Right lobe of liver (tissue), 6 donors: ENCODE measurements at regions not wholly inside any gene's neighbourhood (a gene's known extent, or its start where the extent isn't known, plus 50 kb on each side); places are given as distances from the start of the nearest gene placed in this dataset.

ENCODE experiments used
- ATAC-seq, 4 donors: fragments of 200-7000 bp; cut with Tn5 transposase; one replicate each; pipeline ENCODE4 v1.9.1; 2020; ENCODE audit warnings: mild to moderate bottlenecking in 4 of 4, moderate library complexity in 4 of 4
- DNase-seq, 3 donors: peaks; one replicate each; pipeline ENCODE4 v3.0.0-alpha.2; 2020
- H3K27ac ChIP-seq, 3 donors: fragments of 200-600 bp; one replicate each; pipeline ENCODE4 v1.8.0; 2022
- H3K27me3 ChIP-seq, 2 donors: fragments of 200-600 bp; one replicate each; pipeline ENCODE4 v1.8.0; 2022
- H3K36me3 ChIP-seq, 4 donors: fragments of 200-600 bp; sonication (generic) in 1 of 4; one replicate each; pipeline versions ENCODE4 v1.5.1 to v1.8.0; 2017 to 2022; ENCODE audit warnings: control low read depth in 1 of 4
- H3K4me1 ChIP-seq, 4 donors: fragments of 200-600 bp; sonication (generic) in 1 of 4; one replicate each; pipeline versions ENCODE4 v1.5.1 to v1.8.0; 2017 to 2022; ENCODE audit warnings: control low read depth in 1 of 4
- H3K4me3 ChIP-seq, 3 donors: fragments of 200-600 bp; one replicate each; pipeline ENCODE4 v1.8.0; 2022
- H3K9me3 ChIP-seq, 4 donors: fragments of 200-600 bp; sonication (generic) in 1 of 4; one replicate each; pipeline versions ENCODE4 v1.5.1 to v1.8.0; 2017 to 2022; ENCODE audit warnings: control low read depth in 1 of 4
- CTCF ChIP-seq, 4 donors: fragments of 200-600 bp in 3 of 4; fragments of 450-650 bp in 1 of 4; IDR thresholded peaks; one replicate each; pipeline versions ENCODE4 v1.5.1 to v1.8.0; 2016 to 2022; ENCODE audit warnings: antibody characterized with exemption in 4 of 4, mild to moderate bottlenecking in 2 of 4
- POLR2A ChIP-seq: fragments of 450-650 bp; IDR thresholded peaks from one replicate; pipeline ENCODE4 v1.6.1; 2017; ENCODE audit warnings: antibody characterized with exemption, mild to moderate bottlenecking
- WGBS: methylation state at CpG from one replicate; pipeline ENCODE4 v1.1.6; 2018; ENCODE audit warnings: low coverage, low lambda C conversion rate; ENCODE audit not compliant: insufficient coverage; ENCODE audit errors: missing lambda C conversion rate; 5-methylcytosine and 5-hydroxymethylcytosine counted together
- intact Hi-C, 2 donors: fragments of 100-400 bp; cut with DNase I; formaldehyde crosslinking; loops; one replicate each; pipeline versions ENCODE4 v1.11.2 to v1.14.1; 2022
- donor health status: DM: no; HTN: yes; CAD: no.
- donor health status: DM: no; HTN: no; CAD: no.
- donor health status: DM: no; HTN: no; CAD: no.
- donor health status: DM: no; HTN: yes; CAD: no.
- donor health status: DM: no; HTN: yes; CAD: no.

- Histone ChIP-seq H3K4me3 (no peak overlapping the region), H3K27ac (no peak overlapping the region), H3K36me3 (no peaks in the 10 kb centered on the region), H3K27me3 (no peaks in the 10 kb centered on the region), H3K9me3 (no peaks in the 10 kb centered on the region), H3K4me1 (no peaks in the 10 kb centered on the region)
- DNase-seq (no peak), ATAC-seq (no peak)
- intact Hi-C loops: no loop called here
- WGBS: 59% methylated on average over 4 of the region's 4 CpGs
- TF ChIP-seq POLR2A: no peak
- TF ChIP-seq CTCF (IDR thresholded peaks at IDR 0.05): no peak
Observed at GRCh38 chr2:21519821-21520220, 396.1 kb downstream of the TDRD15 start.

GRCh38 chr2:21535826-21536225, 412.1 kb downstream of the TDRD15 start:
- TF ChIP-seq CTCF (IDR thresholded peaks at IDR 0.05): no peak
- Histone ChIP-seq H3K4me3 (no peak overlapping the region), H3K36me3 (no peaks in the 10 kb centered on the region), H3K4me1 (no peaks in the 10 kb centered on the region), H3K9me3 (no peaks in the 10 kb centered on the region), H3K27me3 (no peaks in the 10 kb centered on the region), H3K27ac (no peak overlapping the region)
- intact Hi-C loops: no loop called here
- DNase-seq (no peak), ATAC-seq (no peak)
- whole genome bisulfite sequencing: 21% methylated on average over 2 of the region's 4 CpGs

GRCh38 chr2:21539685-21540084, 415.9 kb downstream of the TDRD15 start:
- H3K27me3 ChIP-seq: no peaks in the 10 kb centered on the region
- 49% methylated on average over 2 of the region's 2 CpGs for WGBS
- DNase-seq: no peak
- H3K27ac ChIP-seq: no peak overlapping the region
- no peak overlapping the region for H3K4me3 ChIP-seq
- ATAC-seq: no peak
- H3K4me1 ChIP-seq: no peaks in the 10 kb centered on the region
- no peaks in the 10 kb centered on the region for H3K9me3 ChIP-seq
- no peaks in the 10 kb centered on the region for H3K36me3 ChIP-seq
- intact Hi-C loops: no loop called here
- no peak for TF ChIP-seq POLR2A
- TF ChIP-seq CTCF (IDR thresholded peaks at IDR 0.05): no peak

GRCh38 chr2:21543630-21544029, 419.9 kb downstream of the TDRD15 start:
- H3K36me3 ChIP-seq: no peaks in the 10 kb centered on the region
- H3K27ac ChIP-seq: no peak overlapping the region
- ATAC-seq: no peak
- no peak overlapping the region for H3K4me3 ChIP-seq
- no peaks in the 10 kb centered on the region for H3K9me3 ChIP-seq
- DNase-seq: no peak
- 54% methylated on average over 2 of the region's 2 CpGs for WGBS
- no peak for TF ChIP-seq CTCF (IDR thresholded peaks at IDR 0.05)
- no peak for TF ChIP-seq POLR2A
- intact Hi-C loops: no loop called here
- no peaks in the 10 kb centered on the region for H3K27me3 ChIP-seq
- no peaks in the 10 kb centered on the region for H3K4me1 ChIP-seq

- TF ChIP-seq CTCF (IDR thresholded peaks at IDR 0.05): no peak
- H3K4me1 ChIP-seq: no peaks in the 10 kb centered on the region
- 49% methylated on average over 3 of the region's 3 CpGs for WGBS
Observed at GRCh38 chr2:21544392-21544791, 420.6 kb downstream of the TDRD15 start.

More at GRCh38 chr2:21544392-21544791, 420.6 kb downstream of the TDRD15 start:
- H3K27me3 ChIP-seq: no peaks in the 10 kb centered on the region
- ATAC-seq (no peak), DNase-seq (no peak)
- H3K4me3 ChIP-seq: no peak overlapping the region
- intact Hi-C loops: no loop called here
- no peaks in the 10 kb centered on the region for H3K36me3 ChIP-seq
- H3K9me3 ChIP-seq: no peaks in the 10 kb centered on the region
- H3K27ac ChIP-seq: no peak overlapping the region
